Neural progenitor cell (in vitro differentiated cells): ENCODE measurements at regions not wholly inside any gene's neighbourhood (a gene's known extent, or its start where the extent isn't known, plus 50 kb on each side); places are given as distances from the start of the nearest gene placed in this dataset.

Experiments used
- DNase-seq: peaks from one replicate; pipeline ENCODE4 v3.0.0-alpha.2; 2016; ENCODE audit warnings: low spot score
- H2AFZ ChIP-seq: fragments of 200-600 bp; sonication (generic); replicated peaks from 2 replicates; pipeline ENCODE4 v1.6.1; 2016; ENCODE audit warnings: antibody characterized with exemption
- H3F3A ChIP-seq: fragments of 200-600 bp; sonication (generic); 2 replicates; pipeline ENCODE4 v1.6.1; 2016; ENCODE audit warnings: antibody characterized with exemption, low read depth
- H3K27ac ChIP-seq: fragments of 200-600 bp; sonication (generic); 2 replicates; pipeline ENCODE4 v1.5.1; 2016; ENCODE audit warnings: mild to moderate bottlenecking
- H3K27me3 ChIP-seq: fragments of 200-600 bp; sonication (generic); 2 replicates; pipeline ENCODE4 v1.6.1; 2016; ENCODE audit warnings: mild to moderate bottlenecking, moderate library complexity
- H3K36me3 ChIP-seq: fragments of 200-600 bp; sonication (generic); 2 replicates; pipeline ENCODE4 v1.5.1; 2016
- H3K4me1 ChIP-seq: fragments of 200-600 bp; sonication (generic); 2 replicates; pipeline ENCODE4 v1.6.1; 2016; ENCODE audit warnings: mixed run types
- H3K4me2 ChIP-seq: fragments of 200-600 bp; sonication (generic); 2 replicates; pipeline ENCODE4 v1.6.1; 2016
- H3K4me3 ChIP-seq: fragments of 200-600 bp; sonication (generic); 2 replicates; pipeline ENCODE4 v1.5.1; 2016
- H3K79me2 ChIP-seq: fragments of 200-600 bp; sonication (generic); 2 replicates; pipeline ENCODE4 v1.6.1; 2016; ENCODE audit warnings: low read depth
- H3K9ac ChIP-seq: fragments of 200-600 bp; sonication (generic); 2 replicates; pipeline ENCODE4 v1.6.1; 2016
- H3K9me3 ChIP-seq: fragments of 200-600 bp; sonication (generic); 2 replicates; pipeline ENCODE4 v1.5.1; 2016; ENCODE audit warnings: low read depth
- H4K20me1 ChIP-seq: fragments of 200-600 bp; sonication (generic); 2 replicates; pipeline ENCODE4 v1.6.1; 2016; ENCODE audit warnings: low read depth
- H3K27ac Mint-ChIP-seq: 3 replicates; pipeline ENCODE4 v1.8.0; 2021; ENCODE audit warnings: mixed read lengths
- H3K27me3 Mint-ChIP-seq: 2 replicates; pipeline ENCODE4 v1.8.0; 2022; ENCODE audit warnings: low read depth, mild to moderate bottlenecking, inconsistent platforms, moderate library complexity, mixed read lengths; ENCODE audit not compliant: insufficient read depth
- H3K36me3 Mint-ChIP-seq: 3 replicates; pipeline ENCODE4 v1.8.0; 2021; ENCODE audit warnings: mixed read lengths
- H3K4me1 Mint-ChIP-seq: 3 replicates; pipeline ENCODE4 v1.8.0; 2021; ENCODE audit warnings: mixed read lengths
- H3K4me3 Mint-ChIP-seq: 3 replicates; pipeline ENCODE4 v1.8.0; 2021; ENCODE audit warnings: mild to moderate bottlenecking, moderate library complexity, mixed read lengths
- H3K9me3 Mint-ChIP-seq: 3 replicates; pipeline ENCODE4 v1.8.0; 2020; ENCODE audit warnings: mixed read lengths
- CTCF ChIP-seq: fragments of 200-600 bp; sonication (generic); IDR thresholded peaks from 2 replicates; pipeline ENCODE4 v1.5.1; 2017; ENCODE audit warnings: antibody characterized with exemption, mild to moderate bottlenecking
- EZH2 ChIP-seq: fragments of 200-600 bp; sonication (generic); IDR thresholded peaks from 2 replicates; pipeline ENCODE4 v1.6.1; 2017; ENCODE audit warnings: antibody characterized with exemption, mild to moderate bottlenecking, moderate library complexity
- EZH2phosphoT487 ChIP-seq: fragments of 200-600 bp; sonication (generic); IDR thresholded peaks from 2 replicates; pipeline ENCODE4 v1.6.1; 2017; ENCODE audit warnings: antibody characterized with exemption

GRCh38 chr13:32889986-32890565 lies 126.1 kb upstream of the KL start:
- H3K9me3 Mint-ChIP-seq = peaks cover 5% of the 10 kb centered on the region
- TF ChIP-seq EZH2 (no peak), CTCF (no peak), EZH2phosphoT487 (no peak)
- Histone ChIP-seq H4K20me1 (no peaks in the 10 kb centered on the region), H3K27ac (no peak overlapping the region), H3K4me3 (no peak overlapping the region), H3K9ac (no peak overlapping the region), H3K4me2 (no peak overlapping the region), H3K27me3 (no peaks in the 10 kb centered on the region), H3K9me3 (no peaks in the 10 kb centered on the region), H3F3A (no peaks in the 10 kb centered on the region), H2AFZ (no peak overlapping the region), H3K79me2 (no peaks in the 10 kb centered on the region), H3K4me1 (no peaks in the 10 kb centered on the region), H3K36me3 (no peaks in the 10 kb centered on the region)
- no peak for DNase-seq
- no peaks in the 10 kb centered on the region for H3K27me3 Mint-ChIP-seq
- no peaks in the 10 kb centered on the region for H3K4me1 Mint-ChIP-seq
- no peak overlapping the region for H3K4me3 Mint-ChIP-seq
- H3K36me3 Mint-ChIP-seq = no peaks in the 10 kb centered on the region
- H3K27ac Mint-ChIP-seq = no peak overlapping the region

GRCh38 chr13:32893176-32893575 lies 123.0 kb upstream of the KL start:
- DNase-seq = no peak
- no peak overlapping the region for H3K4me3 ChIP-seq
- H3K27ac ChIP-seq = no peak overlapping the region
- H3K4me2 ChIP-seq = no peak overlapping the region
- Mint-ChIP-seq H3K4me1 (no peaks in the 10 kb centered on the region), H3K27ac (no peak overlapping the region), H3K27me3 (no peaks in the 10 kb centered on the region), H3K4me3 (no peak overlapping the region), H3K9me3 (peaks cover under 1% of the 10 kb centered on the region), H3K36me3 (no peaks in the 10 kb centered on the region)
- H3K9ac ChIP-seq = no peak overlapping the region
- no peaks in the 10 kb centered on the region for H3K9me3 ChIP-seq
- TF ChIP-seq EZH2 = no peak
- no peak for TF ChIP-seq EZH2phosphoT487
- no peak for TF ChIP-seq CTCF
- no peaks in the 10 kb centered on the region for H3K36me3 ChIP-seq
- H3K79me2 ChIP-seq = no peaks in the 10 kb centered on the region
- H3F3A ChIP-seq = no peaks in the 10 kb centered on the region
- H4K20me1 ChIP-seq = no peaks in the 10 kb centered on the region
- H3K4me1 ChIP-seq = no peaks in the 10 kb centered on the region
- H3K27me3 ChIP-seq = no peaks in the 10 kb centered on the region
- no peak overlapping the region for H2AFZ ChIP-seq

- Mint-ChIP-seq H3K27ac (no peak overlapping the region), H3K4me3 (no peak overlapping the region), H3K27me3 (no peaks in the 10 kb centered on the region), H3K4me1 (no peaks in the 10 kb centered on the region), H3K36me3 (no peaks in the 10 kb centered on the region), H3K9me3 (no peaks in the 10 kb centered on the region)
- no peak overlapping the region for H3K4me3 ChIP-seq
- DNase-seq = no peak
- H3K9me3 ChIP-seq = no peaks in the 10 kb centered on the region
- H3K79me2 ChIP-seq = no peaks in the 10 kb centered on the region
- no peaks in the 10 kb centered on the region for H3F3A ChIP-seq
- no peaks in the 10 kb centered on the region for H3K4me1 ChIP-seq
- no peak overlapping the region for H3K4me2 ChIP-seq
- no peak overlapping the region for H3K27ac ChIP-seq
- no peaks in the 10 kb centered on the region for H4K20me1 ChIP-seq
- H2AFZ ChIP-seq = no peak overlapping the region
- no peaks in the 10 kb centered on the region for H3K36me3 ChIP-seq
- no peak overlapping the region for H3K9ac ChIP-seq
- TF ChIP-seq CTCF = no peak
- no peak for TF ChIP-seq EZH2phosphoT487
- TF ChIP-seq EZH2 = no peak
- no peaks in the 10 kb centered on the region for H3K27me3 ChIP-seq
Observed at GRCh38 chr13:32894589-32895001, 121.6 kb upstream of the KL start.
